GM19239 (cell line): ENCODE measurements at regions not wholly inside any gene's neighbourhood (a gene's known extent, or its start where the extent isn't known, plus 50 kb on each side); places are given as distances from the start of the nearest gene placed in this dataset.

Source experiments
- DNase-seq: peaks from one replicate; pipeline ENCODE4 v3.0.0; 2011; ENCODE audit warnings: low spot score; ENCODE audit not compliant: insufficient read length
- FAIRE-seq: peaks from 2 replicates; lab custom pipeline; 2011; peaks lifted over from hg19 to GRCh38; lab: Jason Lieb, UNC

- DNase-seq (no peak), FAIRE-seq (no peak)
Measured at GRCh38 chr5:57804007-57804444, 321.4 kb upstream of the ACTBL2 start.

DNA sequence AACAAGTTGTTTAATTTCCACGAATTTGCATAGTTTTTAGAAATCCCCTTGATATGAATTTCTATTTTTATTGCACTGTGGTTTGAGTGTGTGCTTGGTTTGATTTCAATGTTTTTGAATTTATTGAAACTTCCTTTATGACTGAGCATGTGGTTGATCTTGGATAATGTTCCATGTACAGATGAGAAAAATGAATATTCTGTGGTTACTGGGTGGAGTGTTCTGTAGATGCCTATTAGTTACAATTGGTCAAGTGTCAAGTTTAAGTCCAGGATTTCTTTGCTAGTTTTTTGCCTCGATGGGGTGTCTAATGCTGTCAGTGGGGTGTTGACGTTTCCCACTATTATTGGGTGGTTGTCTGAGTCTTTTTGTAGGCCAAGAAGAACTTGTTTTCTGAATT is 319.5 kb upstream of the ACTBL2 start:
- FAIRE-seq (no peak), DNase-seq (no peak)

DNA sequence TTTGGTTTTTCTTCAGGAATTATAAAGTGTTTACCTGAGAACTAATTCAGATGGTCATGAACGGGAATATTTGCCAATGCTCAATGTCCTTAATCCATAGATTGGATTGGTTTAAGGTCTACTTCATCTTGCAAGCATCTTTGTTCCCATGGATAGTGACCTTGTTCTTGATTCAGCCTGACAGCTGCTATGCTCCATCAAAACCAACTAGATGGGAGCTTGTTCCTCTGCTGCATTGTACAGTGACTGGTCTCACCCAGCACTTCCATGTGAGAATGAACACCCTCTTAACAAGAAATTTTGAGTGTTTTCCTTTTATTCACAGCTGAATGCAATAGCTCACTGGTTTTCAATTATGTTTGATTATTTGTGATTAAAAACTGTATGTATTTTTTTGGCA is 312.6 kb upstream of the ACTBL2 start:
- DNase-seq = no peak
- FAIRE-seq = no peak

DNA sequence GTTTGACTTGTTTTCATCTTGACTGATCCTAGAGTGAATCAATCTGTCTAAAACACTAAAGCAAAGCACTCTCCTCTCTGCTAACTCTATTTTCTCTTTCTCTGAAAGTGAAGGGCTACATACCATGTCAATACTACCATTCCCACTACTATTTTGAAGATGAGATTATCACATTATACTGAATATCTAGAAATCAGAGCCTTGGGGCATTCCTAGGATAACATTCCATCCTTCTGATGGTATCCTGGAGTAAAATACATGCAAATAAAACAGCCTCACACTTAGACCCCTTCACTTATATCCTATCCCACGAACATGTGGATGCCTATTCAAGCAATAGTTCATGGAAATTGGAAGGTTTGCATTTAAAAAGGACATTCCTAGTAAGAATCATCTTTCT is 309.3 kb upstream of the ACTBL2 start:
- DNase-seq = no peak
- FAIRE-seq = no peak

GRCh38 chr5:57785946-57786345 is 303.3 kb upstream of the ACTBL2 start:
- DNase-seq = no peak
- FAIRE-seq = no peak

GRCh38 chr5:57784121-57784520 is 301.5 kb upstream of the ACTBL2 start:
- no peak for FAIRE-seq

DNA sequence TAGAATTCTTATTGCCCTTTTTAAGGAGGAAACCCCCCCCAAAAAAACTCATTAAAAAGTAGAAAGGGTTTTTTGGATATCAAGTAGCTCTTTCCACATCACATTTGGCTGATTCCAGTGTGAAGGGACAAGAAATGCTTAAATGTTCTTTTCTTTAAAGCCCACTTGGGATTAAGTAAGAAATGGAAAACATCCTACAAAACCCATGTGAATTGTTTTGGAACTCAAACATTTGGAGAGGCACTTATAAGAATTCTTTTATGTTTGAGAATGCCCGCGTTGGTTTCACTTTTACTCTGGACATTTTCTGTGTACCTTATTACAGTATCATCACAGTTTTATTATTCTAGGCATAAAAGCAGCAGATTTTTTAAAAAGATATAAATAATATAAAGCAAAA is 301.1 kb upstream of the ACTBL2 start:
- DNase-seq (no peak), FAIRE-seq (no peak)

More at GRCh38 chr5:57784121-57784520, 301.5 kb upstream of the ACTBL2 start:
- DNase-seq = no peak

DNA sequence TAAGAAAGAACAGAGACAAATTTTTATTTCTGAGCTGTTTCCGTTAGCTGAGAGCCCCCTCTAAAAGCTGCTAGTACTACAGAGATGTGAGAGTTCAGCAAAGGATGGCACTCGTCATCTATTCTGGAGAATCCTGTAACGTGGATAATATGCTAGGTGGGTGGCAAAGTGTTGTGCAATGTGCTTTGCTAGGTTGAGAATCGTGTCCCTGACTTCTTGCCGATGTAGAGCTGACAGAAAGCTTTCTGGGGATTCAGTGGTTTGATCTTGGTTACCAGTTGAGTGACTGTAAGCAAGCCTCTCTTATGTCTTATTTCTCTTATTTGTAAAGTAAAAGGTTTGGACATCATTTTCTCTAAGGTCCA is 298.3 kb upstream of the ACTBL2 start:
- FAIRE-seq (no peak), DNase-seq (no peak)

- DNase-seq (no peak), FAIRE-seq (no peak)
Measured at GRCh38 chr5:57780306-57780960, 297.8 kb upstream of the ACTBL2 start.

DNA sequence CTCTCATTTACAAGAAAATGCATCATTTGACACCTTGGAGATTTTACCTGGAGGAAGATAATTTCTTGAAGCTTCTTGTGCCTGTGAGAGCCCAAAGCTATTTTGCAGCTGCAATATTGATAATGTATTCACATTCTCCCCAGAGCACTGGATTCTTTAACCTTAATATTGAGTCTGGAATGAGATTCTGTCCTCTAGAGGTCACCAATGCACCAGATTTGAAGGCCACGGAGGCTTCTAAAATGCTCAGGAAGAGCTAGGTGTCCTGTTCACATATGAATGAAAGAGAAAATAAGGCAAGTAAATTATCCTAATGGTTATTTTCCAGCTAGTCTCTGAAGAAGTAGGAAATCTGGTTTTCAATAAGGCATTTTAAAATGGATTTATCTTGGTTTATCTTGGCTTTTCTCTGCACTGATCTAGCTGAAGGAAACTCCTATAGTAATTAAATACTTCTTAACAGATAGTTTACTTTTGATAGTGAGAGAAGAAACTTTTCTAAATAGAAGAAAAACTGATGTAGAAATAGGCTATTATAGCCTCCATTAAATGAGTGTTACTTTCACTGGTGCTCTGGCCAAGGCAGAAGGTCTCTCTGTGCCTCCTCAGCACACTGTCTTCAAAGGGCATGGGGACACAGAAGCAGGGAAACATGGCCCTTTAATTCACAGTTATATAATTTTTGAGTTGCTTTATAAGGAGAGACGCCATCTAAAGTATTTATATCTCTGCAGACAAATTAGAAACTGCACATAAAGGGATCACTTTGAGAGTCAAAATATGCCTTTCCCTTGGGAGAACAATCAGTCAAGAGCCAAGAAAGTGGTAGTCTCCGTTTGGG is 297.0 kb upstream of the ACTBL2 start:
- FAIRE-seq (peak; percentile 67), DNase-seq (no peak)

- no peak for DNase-seq
- no peak for FAIRE-seq
Measured at GRCh38 chr5:57778501-57779091, 296.0 kb upstream of the ACTBL2 start.

DNA sequence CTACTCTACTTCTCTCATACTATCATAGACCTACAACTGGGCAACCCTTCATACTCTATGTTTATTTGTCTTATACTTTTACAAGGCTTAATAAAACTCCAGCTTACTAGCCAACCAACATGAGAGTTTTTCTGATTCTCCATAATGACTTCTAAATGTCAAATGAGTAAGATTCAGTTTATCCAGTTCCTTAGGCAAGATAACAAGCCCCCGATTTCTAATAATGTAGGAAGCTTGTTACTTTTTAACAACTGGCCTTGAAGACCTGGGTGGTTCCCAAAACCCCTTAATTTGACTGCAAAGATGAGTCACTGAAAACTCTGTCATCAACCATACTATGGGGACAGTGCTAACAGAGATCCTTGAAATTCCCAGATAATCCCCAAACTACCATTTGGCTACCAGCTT is 294.6 kb upstream of the ACTBL2 start:
- no peak for DNase-seq
- FAIRE-seq = no peak

DNA sequence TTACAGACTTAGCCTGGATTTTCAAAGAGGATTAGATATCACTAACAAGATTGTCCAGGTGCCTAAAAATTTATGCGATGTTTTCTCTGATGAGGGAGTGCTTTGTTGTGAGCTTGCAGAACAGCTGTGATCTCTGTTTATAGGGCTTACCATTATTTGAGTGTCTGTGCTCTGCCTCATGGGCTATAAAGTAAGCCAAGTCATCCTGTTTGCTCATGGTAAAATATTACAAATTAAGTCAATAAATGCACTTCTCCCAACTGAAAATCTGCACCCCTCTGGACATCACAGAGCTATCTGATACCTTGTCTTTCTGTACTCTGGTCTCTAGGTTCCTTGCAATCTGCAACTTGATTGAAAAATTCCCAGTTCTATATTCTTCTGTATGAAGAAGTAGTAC is 293.4 kb upstream of the ACTBL2 start:
- DNase-seq = no peak
- no peak for FAIRE-seq

GRCh38 chr5:57774439-57774838 is 291.8 kb upstream of the ACTBL2 start:
- DNase-seq = no peak
- no peak for FAIRE-seq

DNA sequence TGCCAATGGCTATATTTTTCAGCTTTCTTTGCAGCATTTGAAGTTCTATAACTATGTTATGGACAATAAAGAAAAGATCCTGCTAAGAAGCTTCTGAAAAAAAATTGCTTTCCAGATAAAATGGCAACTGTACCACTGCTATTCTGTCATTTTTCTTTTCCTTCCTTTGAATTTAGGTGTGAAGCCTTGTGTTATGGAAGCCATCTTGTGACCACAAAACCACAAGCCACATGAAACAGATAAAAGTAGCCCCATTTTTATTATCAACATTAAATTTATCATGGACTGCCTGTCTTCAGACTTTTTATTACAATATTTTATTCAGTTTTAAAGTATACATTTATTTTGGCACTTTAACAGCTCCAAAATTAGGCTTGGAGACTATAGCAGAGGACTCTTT is 289.9 kb upstream of the ACTBL2 start:
- FAIRE-seq (no peak), DNase-seq (no peak)

- FAIRE-seq = no peak
Measured at GRCh38 chr5:57770039-57770438, 287.4 kb upstream of the ACTBL2 start.

GRCh38 chr5:57768745-57769144 is 286.1 kb upstream of the ACTBL2 start:
- no peak for DNase-seq
- FAIRE-seq = no peak

More at GRCh38 chr5:57770039-57770438, 287.4 kb upstream of the ACTBL2 start:
- DNase-seq = no peak

DNA sequence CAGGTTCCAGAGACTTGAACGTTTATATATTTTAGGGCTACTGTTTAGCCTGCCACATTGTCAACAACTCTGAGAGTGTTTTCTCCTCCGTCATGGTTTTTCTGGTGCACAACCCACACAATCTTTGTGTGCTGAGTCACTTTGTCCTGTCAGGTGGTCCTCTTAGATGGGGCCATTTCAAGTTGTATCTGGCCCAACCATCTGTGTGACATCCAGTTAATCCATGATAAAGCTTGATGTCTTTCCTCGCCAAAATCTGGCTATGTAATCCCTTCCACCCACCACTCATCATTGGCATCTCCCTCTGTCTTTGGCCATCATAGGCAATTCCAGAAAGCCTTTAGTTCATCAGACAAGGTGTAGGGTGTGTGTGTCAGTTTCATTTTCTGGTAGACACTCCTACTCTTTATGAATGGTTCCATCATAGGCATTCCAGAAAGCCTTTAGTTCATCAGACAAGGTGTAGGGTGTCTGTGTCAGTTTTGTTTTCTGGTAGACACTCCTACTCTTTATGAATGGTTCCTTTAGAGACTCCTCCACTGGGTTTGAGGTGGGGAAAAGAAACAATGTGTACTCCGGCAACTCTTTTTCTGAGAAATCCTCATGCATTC is 282.0 kb upstream of the ACTBL2 start:
- DNase-seq = no peak
- FAIRE-seq = no peak

GRCh38 chr5:57761513-57761912 is 278.9 kb upstream of the ACTBL2 start:
- DNase-seq (no peak), FAIRE-seq (no peak)

- FAIRE-seq = no peak
- no peak for DNase-seq
Measured at GRCh38 chr5:57754616-57755015, 272.0 kb upstream of the ACTBL2 start.

- DNase-seq (no peak), FAIRE-seq (no peak)
Measured at GRCh38 chr5:57753446-57753845, 270.8 kb upstream of the ACTBL2 start.
